ENCODE measurements at regions not wholly inside any gene's neighbourhood (a gene's known extent, or its start where the extent isn't known, plus 50 kb on each side); places are given as distances from the start of the nearest gene placed in this dataset.

DNA sequence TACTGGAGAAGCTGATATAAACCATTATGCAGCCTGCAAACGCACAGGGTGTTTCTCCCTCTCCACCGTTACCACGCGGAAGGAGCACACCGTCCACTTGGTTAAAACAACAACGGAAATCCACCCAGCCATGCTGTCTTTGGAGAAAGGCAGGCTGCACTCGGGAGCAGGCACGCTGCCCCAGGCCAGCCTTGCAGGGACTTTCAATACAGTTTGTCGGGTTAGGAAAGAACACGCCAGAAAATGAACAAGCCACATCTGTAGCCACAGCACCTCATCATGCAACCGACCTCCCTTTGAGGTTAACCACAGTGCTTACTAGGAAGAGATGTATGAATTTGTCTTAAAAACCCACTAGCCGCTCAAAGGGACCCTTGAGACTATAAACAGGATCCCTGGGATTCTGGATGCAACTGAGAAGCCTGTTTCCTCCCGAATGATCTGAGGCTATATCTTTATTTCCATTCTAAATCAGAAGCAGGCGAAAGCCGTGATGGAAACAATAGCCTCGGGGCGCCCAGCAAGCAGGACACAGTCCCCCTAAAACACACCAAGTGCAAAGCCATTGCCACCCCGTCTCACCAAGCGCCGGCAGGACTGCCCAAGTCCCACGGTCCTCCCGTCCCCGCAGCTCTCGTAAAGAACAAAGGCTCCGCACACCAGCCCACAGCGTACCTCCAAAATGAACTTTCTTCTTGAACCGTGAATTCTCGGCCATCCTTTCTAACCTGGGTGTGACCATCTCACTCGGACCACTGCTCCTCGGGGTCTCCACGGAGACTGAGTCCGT, 318.9 kb downstream of the CTTN start:
- in situ Hi-C loops (cut with MboI) (no loop called here), intact Hi-C loops (cut with micrococcal nuclease) (no loop called here)
- Histone ChIP-seq H3K4me1 (replicated peaks in 1 of 2; ENCODE audit: control insufficient read depth in 2 of 2, insufficient read depth in 2 of 2, low read length in 2 of 2) (peaks cover 0 to 4% of the 10 kb centered on the region in 2 experiments; a peak in 2 of 5 replicates), H3K9me3 (replicated peaks; ENCODE audit: control insufficient read depth, insufficient read depth, low read depth, low read length) (no peaks in the 10 kb centered on the region; the same call in 1 of the 2 replicates), H3K36me3 (ENCODE audit: control insufficient read depth, insufficient read depth, low read length) (no peaks in the 10 kb centered on the region), H3K4me2 (ENCODE audit: insufficient read depth, low read length) (no peak overlapping the region), H3K9ac (ENCODE audit: insufficient read depth in 1 of 2, low read depth in 2 of 2, low read length in 2 of 2) (no peak overlapping the region), H4K20me1 (replicated peaks; ENCODE audit: control insufficient read depth, insufficient read depth, low read length) (peaks cover 4% of the 10 kb centered on the region), H2AFZ (ENCODE audit: low read depth, low read length) (no peak overlapping the region), H3K9me1 (ENCODE audit: control insufficient read depth, insufficient read depth, low read length) (no peaks in the 10 kb centered on the region), H3K4me3 (no peak overlapping the region), H3K27me3 (ENCODE audit: control insufficient read depth in 2 of 2, insufficient read depth in 2 of 2, low read length in 2 of 2) (peaks cover 23 to 76% of the 10 kb centered on the region in 2 experiments), H3K79me2 (ENCODE audit: control insufficient read depth, insufficient read depth, low read length) (no peaks in the 10 kb centered on the region), H3K27ac (ENCODE audit: extremely low read depth, low read depth, low read length) (no peak overlapping the region)
- FAIRE-seq (no peak), DNase-seq (ENCODE audit: extremely low read depth in 1 of 4, low spot score in 3 of 4) (no peak), ATAC-seq (no peak)
- no TSS peak for BruUV-seq (replicated peaks)
- TF ChIP-seq GABPA (tag; conservative IDR thresholded peaks at IDR 0.05; ENCODE audit: low read depth), result no peak
- TF ChIP-seq SMAD2 (IDR thresholded peaks at IDR 0.05; ENCODE audit: low read depth, low read length), result no peak
- no peak for TF ChIP-seq TEAD2 (tag; IDR thresholded peaks at IDR 0.05)
- no peak for TF ChIP-seq PCBP2 (IDR thresholded peaks at IDR 0.05; ENCODE audit: low read depth, low read length, poor library complexity, severe bottlenecking)
- no peak for TF ChIP-seq TAF7 (tag; IDR thresholded peaks at IDR 0.05)
- no peak for TF ChIP-seq FOSL1 (tag; conservative IDR thresholded peaks at IDR 0.05)
- no peak for TF ChIP-seq CBFB (CRISPR knock-in tag; IDR thresholded peaks at IDR 0.05)
- TF ChIP-seq EWSR1 (IDR thresholded peaks at IDR 0.05; ENCODE audit: borderline replicate concordance, low read depth, partially characterized antibody), result no peak
- TF ChIP-seq GATA2 (CRISPR knock-in tag; IDR thresholded peaks at IDR 0.05), result no peak
- POLR2A ChIA-PET, result interaction anchor here (0.8 kb wide), 1 partner anchor 695 kb away, joined by 3 read pairs; no protein-coding TSS in a partner anchor
- CTCF ChIA-PET (ENCODE audit: low intra/inter-chr PET ratio), result no interaction called here
- WGBS (ENCODE audit: insufficient coverage, low coverage, missing lambda C conversion rate), result under 1% methylated on average over 26 of the region's 32 CpGs

All from K562 (cell line).